ENCODE measurements at regions not wholly inside any gene's neighbourhood (a gene's known extent, or its start where the extent isn't known, plus 50 kb on each side); places are given as distances from the start of the nearest gene placed in this dataset.
"Not testable (repeated sequence)": the region's sequence is repeated elsewhere in the genome, so short reads cannot be mapped to it uniquely, and the experiment has no call there.

- no peak for DNase-seq (ENCODE audit: low read depth in 2 of 2)
Measured at GRCh38 chr2:147609301-147609700, 235.5 kb upstream of the ACVR2A start.

- no peak for DNase-seq (ENCODE audit: low read depth in 2 of 2)
Measured at GRCh38 chr2:147607379-147607778, 237.4 kb upstream of the ACVR2A start.

GRCh38 chr2:147603876-147604275, 241.0 kb upstream of the ACVR2A start:
- no peak for DNase-seq (ENCODE audit: low read depth in 2 of 2)

- DNase-seq (ENCODE audit: low read depth in 2 of 2) = no peak
Measured at GRCh38 chr2:147603447-147603846, 241.4 kb upstream of the ACVR2A start.

- no peak for DNase-seq (ENCODE audit: low read depth in 2 of 2)
Measured at GRCh38 chr2:147600646-147601045, 244.2 kb upstream of the ACVR2A start.

GRCh38 chr2:147600223-147600622, 244.6 kb upstream of the ACVR2A start:
- DNase-seq (ENCODE audit: low read depth in 2 of 2) = no peak

GRCh38 chr2:147595200-147595599, 249.6 kb upstream of the ACVR2A start:
- no peak for DNase-seq (ENCODE audit: low read depth in 2 of 2)

GRCh38 chr2:147594038-147594437, 250.8 kb upstream of the ACVR2A start:
- DNase-seq (ENCODE audit: low read depth in 2 of 2) = no peak

GRCh38 chr2:147592784-147593183, 252.0 kb upstream of the ACVR2A start:
- DNase-seq (ENCODE audit: low read depth in 2 of 2) = not testable (repeated sequence)

GRCh38 chr2:147589127-147589526, 255.7 kb upstream of the ACVR2A start:
- no peak for DNase-seq (ENCODE audit: low read depth in 2 of 2)

GRCh38 chr2:147588191-147588590, 256.6 kb upstream of the ACVR2A start:
- peak; percentile 26 to 35 for DNase-seq (ENCODE audit: low read depth in 2 of 2)

GRCh38 chr2:147578529-147578928, 266.3 kb upstream of the ACVR2A start:
- DNase-seq (ENCODE audit: low read depth in 2 of 2) = no peak

- DNase-seq (ENCODE audit: low read depth in 2 of 2) = no peak
Measured at GRCh38 chr2:147577998-147578380, 266.8 kb upstream of the ACVR2A start.

- DNase-seq (ENCODE audit: low read depth in 2 of 2) = no peak
Measured at GRCh38 chr2:147577323-147577997, 267.4 kb upstream of the ACVR2A start.

GRCh38 chr2:147575106-147575505, 269.7 kb upstream of the ACVR2A start:
- DNase-seq (ENCODE audit: low read depth in 2 of 2) = no peak

- DNase-seq (ENCODE audit: low read depth in 2 of 2) = no peak
Measured at GRCh38 chr2:147572622-147573021, 272.2 kb upstream of the ACVR2A start.

- no peak for DNase-seq (ENCODE audit: low read depth in 2 of 2)
Measured at GRCh38 chr2:147569426-147569825, 275.4 kb upstream of the ACVR2A start.

GRCh38 chr2:147568109-147568508, 276.7 kb upstream of the ACVR2A start:
- DNase-seq (ENCODE audit: low read depth in 2 of 2) = no peak

GRCh38 chr2:147567136-147567535, 277.7 kb upstream of the ACVR2A start:
- peak in 1 of 2 experiments; percentile 28 for DNase-seq (ENCODE audit: low read depth in 2 of 2)

GRCh38 chr2:147560810-147561535, 283.9 kb upstream of the ACVR2A start:
- no peak for DNase-seq (ENCODE audit: low read depth in 2 of 2)

- no peak for DNase-seq (ENCODE audit: low read depth in 2 of 2)
Measured at GRCh38 chr2:147559070-147559725, 285.6 kb upstream of the ACVR2A start.

- no peak for DNase-seq (ENCODE audit: low read depth in 2 of 2)
Measured at GRCh38 chr2:147558620-147559019, 286.2 kb upstream of the ACVR2A start.

GRCh38 chr2:147554521-147555107, 290.2 kb upstream of the ACVR2A start:
- DNase-seq (ENCODE audit: low read depth in 2 of 2) = no peak
